ENCODE measurements at regions not wholly inside any gene's neighbourhood (a gene's known extent, or its start where the extent isn't known, plus 50 kb on each side); places are given as distances from the start of the nearest gene placed in this dataset.

DNA sequence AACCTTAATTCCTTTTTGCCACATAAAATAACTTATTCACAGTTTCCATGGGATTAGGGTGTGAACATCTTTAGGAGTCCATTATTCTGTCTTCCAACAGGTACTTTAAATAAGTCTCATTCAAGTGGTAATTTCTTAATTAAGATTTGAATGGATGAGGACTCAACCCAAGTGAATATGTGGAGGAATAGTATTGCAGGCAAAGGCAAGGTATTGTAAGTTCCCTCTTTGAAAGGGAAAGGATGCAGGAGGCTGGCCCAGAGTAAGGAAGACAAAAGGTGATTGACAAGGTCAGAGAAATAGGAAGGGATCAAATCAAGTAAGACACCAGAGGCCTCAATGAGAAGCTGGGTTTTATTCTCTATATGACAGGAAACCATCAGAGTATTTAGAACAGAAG is 238.2 kb upstream of the RBMS1 start:
- TF ChIP-seq, protein P1, sequence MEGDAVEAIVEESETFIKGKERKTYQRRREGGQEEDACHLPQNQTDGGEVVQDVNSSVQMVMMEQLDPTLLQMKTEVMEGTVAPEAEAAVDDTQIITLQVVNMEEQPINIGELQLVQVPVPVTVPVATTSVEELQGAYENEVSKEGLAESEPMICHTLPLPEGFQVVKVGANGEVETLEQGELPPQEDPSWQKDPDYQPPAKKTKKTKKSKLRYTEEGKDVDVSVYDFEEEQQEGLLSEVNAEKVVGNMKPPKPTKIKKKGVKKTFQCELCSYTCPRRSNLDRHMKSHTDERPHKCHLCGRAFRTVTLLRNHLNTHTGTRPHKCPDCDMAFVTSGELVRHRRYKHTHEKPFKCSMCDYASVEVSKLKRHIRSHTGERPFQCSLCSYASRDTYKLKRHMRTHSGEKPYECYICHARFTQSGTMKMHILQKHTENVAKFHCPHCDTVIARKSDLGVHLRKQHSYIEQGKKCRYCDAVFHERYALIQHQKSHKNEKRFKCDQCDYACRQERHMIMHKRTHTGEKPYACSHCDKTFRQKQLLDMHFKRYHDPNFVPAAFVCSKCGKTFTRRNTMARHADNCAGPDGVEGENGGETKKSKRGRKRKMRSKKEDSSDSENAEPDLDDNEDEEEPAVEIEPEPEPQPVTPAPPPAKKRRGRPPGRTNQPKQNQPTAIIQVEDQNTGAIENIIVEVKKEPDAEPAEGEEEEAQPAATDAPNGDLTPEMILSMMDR (conservative IDR thresholded peaks at IDR 0.05; ENCODE audit: low read length): no peak
- no peak for TF ChIP-seq EZH2phosphoT487 (IDR thresholded peaks at IDR 0.05; ENCODE audit: borderline replicate concordance)

Measured in Loucy (cell line).